ENCODE measurements at regions not wholly inside any gene's neighbourhood (a gene's known extent, or its start where the extent isn't known, plus 50 kb on each side); places are given as distances from the start of the nearest gene placed in this dataset.

GRCh38 chr14:62015945-62016344, 253.7 kb downstream of the SNAPC1 start:
- DNase-seq (no peak), ATAC-seq (replicated peaks) (no peak)
- Mint-ChIP-seq H3K27ac (no peak overlapping the region), H3K36me3 (ENCODE audit: insufficient read depth) (no peaks in the 10 kb centered on the region), H3K4me1 (ENCODE audit: low read depth in 2 of 2) (no peaks in the 10 kb centered on the region), H3K9me3 (no peaks in the 10 kb centered on the region), H3K27me3 (peaks cover 5 to 12% of the 10 kb centered on the region in 2 donors), H3K4me3 (no peak overlapping the region)

DNA sequence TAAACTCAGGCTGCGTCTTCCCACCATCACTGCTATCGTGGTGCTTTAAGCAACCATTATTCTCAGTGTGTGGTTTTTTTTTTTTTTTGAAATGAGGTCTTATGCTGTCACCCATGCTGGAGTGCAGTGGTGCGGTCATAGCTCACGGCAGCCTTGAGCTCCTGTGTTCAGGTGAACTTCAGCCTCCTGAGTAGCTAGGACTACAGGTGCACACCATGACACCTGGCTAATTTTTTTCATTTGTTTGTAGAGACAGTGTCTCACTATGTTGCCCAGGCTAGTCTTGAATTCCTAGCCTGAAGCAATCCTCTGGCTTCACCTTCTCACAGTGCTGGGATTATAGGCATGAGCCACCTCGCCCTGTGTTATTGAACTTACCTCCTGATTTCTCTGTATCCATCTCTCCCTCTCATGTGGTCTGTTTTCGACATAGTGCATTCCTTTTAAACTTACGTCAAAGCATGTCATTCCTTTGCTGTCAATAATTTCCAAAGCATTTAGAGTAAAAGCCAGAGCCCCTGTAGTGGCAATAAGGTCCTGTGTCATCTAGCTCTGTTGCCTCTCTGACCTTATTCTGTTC, 255.5 kb downstream of the SNAPC1 start:
- no peak for ATAC-seq (replicated peaks)
- Mint-ChIP-seq H3K4me1 (ENCODE audit: low read depth in 2 of 2) (no peaks in the 10 kb centered on the region), H3K9me3 (no peaks in the 10 kb centered on the region), H3K27me3 (peaks cover 5 to 12% of the 10 kb centered on the region in 2 donors), H3K4me3 (no peak overlapping the region), H3K27ac (no peak overlapping the region), H3K36me3 (ENCODE audit: insufficient read depth) (no peaks in the 10 kb centered on the region)
- DNase-seq: no peak

DNA sequence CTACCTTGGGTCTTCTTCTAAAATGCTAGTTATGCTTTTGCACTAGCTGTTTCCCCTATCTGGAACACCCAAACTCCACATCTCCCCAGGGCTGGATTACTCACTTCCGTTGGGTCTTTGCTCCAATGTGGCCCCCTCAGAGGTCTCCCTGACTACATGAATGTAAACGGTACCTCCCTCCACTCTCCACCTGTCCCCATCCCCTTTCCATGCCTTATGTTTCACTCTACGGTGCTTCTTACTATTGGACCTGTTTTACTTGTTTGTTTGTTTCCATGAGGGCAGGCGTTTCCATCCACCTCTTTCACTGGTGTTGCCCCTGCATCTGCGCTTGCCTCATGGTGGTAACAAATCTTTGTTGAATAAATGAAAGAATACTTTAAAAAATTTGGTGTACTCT, 256.4 kb downstream of the SNAPC1 start:
- peaks cover 4 to 12% of the 10 kb centered on the region in 2 donors for H3K27me3 Mint-ChIP-seq
- H3K4me1 Mint-ChIP-seq (ENCODE audit: low read depth in 2 of 2): no peaks in the 10 kb centered on the region
- H3K27ac Mint-ChIP-seq: no peak overlapping the region
- H3K36me3 Mint-ChIP-seq (ENCODE audit: insufficient read depth): no peaks in the 10 kb centered on the region
- no peak overlapping the region for H3K4me3 Mint-ChIP-seq
- no peak for ATAC-seq (replicated peaks)
- H3K9me3 Mint-ChIP-seq: no peaks in the 10 kb centered on the region
- DNase-seq: no peak

GRCh38 chr14:62027958-62028357, 265.7 kb downstream of the SNAPC1 start:
- no peaks in the 10 kb centered on the region for H3K9me3 Mint-ChIP-seq
- no peak overlapping the region for H3K27ac Mint-ChIP-seq
- H3K36me3 Mint-ChIP-seq (ENCODE audit: insufficient read depth): no peaks in the 10 kb centered on the region
- DNase-seq (no peak), ATAC-seq (replicated peaks) (no peak)
- H3K27me3 Mint-ChIP-seq: peaks cover 6 to 25% of the 10 kb centered on the region in 2 donors
- no peaks in the 10 kb centered on the region for H3K4me1 Mint-ChIP-seq (ENCODE audit: low read depth in 2 of 2)
- H3K4me3 Mint-ChIP-seq: no peak overlapping the region

GRCh38 chr14:62029569-62029924, 267.3 kb downstream of the SNAPC1 start:
- no peaks in the 10 kb centered on the region for H3K36me3 Mint-ChIP-seq (ENCODE audit: insufficient read depth)

GRCh38 chr14:62030387-62030786, 268.2 kb downstream of the SNAPC1 start:
- H3K27me3 Mint-ChIP-seq: peaks cover under 1 to 25% of the 10 kb centered on the region in 2 donors
- H3K27ac Mint-ChIP-seq: no peak overlapping the region
- no peaks in the 10 kb centered on the region for H3K4me1 Mint-ChIP-seq (ENCODE audit: low read depth in 2 of 2)
- ATAC-seq (replicated peaks) (no peak), DNase-seq (no peak)
- H3K9me3 Mint-ChIP-seq: no peaks in the 10 kb centered on the region
- no peaks in the 10 kb centered on the region for H3K36me3 Mint-ChIP-seq (ENCODE audit: insufficient read depth)
- no peak overlapping the region for H3K4me3 Mint-ChIP-seq

More at GRCh38 chr14:62029569-62029924, 267.3 kb downstream of the SNAPC1 start:
- no peak overlapping the region for H3K27ac Mint-ChIP-seq
- H3K4me1 Mint-ChIP-seq (ENCODE audit: low read depth in 2 of 2): no peaks in the 10 kb centered on the region
- H3K4me3 Mint-ChIP-seq: no peak overlapping the region
- ATAC-seq (replicated peaks) (no peak), DNase-seq (no peak)
- H3K27me3 Mint-ChIP-seq: peaks cover 6 to 25% of the 10 kb centered on the region in 2 donors
- no peaks in the 10 kb centered on the region for H3K9me3 Mint-ChIP-seq

DNA sequence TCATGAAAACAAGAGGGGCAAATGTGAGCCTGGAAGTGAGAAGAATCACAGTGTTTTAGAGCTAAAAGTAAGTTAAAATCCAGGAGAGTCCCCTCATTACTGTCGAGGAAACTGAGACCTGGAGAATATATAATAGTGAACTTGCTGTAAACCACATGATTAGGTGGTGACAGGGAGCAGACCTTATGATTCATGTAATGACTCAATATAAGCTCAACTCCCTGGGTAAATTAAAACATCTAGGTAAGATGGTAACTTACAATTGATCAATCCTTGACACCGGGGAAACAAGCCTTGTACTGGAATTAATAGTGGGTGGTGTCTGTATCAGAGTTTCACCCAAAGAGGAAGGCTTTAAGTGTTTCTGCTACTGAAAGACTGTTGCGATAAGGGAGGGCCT, 269.3 kb downstream of the SNAPC1 start:
- Mint-ChIP-seq H3K36me3 (ENCODE audit: insufficient read depth) (no peaks in the 10 kb centered on the region), H3K4me3 (no peak overlapping the region)
- no peak for ATAC-seq (replicated peaks)

DNA sequence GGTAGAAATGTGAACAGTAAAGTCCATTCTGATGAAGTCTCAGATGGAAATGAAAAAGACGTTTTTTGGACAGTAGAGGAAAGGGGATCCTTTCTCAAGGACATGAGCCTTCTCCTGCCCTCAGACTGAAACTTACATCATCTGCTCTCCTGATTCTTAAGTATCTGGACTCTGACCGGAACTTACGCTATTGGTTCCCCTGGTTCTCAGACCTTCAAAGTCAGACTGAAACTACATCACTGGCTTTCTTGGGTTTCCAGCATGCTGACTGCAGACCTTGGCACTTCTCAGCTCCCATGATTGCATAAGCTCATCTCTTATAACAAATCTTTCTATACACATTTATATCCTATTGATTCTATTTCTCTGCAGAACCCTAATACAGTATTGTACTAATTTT, 291.0 kb downstream of the SNAPC1 start:
- Mint-ChIP-seq H3K27me3 (peaks cover 0 to 6% of the 10 kb centered on the region in 2 donors), H3K4me1 (ENCODE audit: low read depth in 2 of 2) (no peaks in the 10 kb centered on the region), H3K27ac (no peak overlapping the region), H3K36me3 (ENCODE audit: insufficient read depth) (no peaks in the 10 kb centered on the region), H3K9me3 (no peaks in the 10 kb centered on the region), H3K4me3 (no peak overlapping the region)
- ATAC-seq (replicated peaks): no peak
- DNase-seq: no peak

More for the DNA sequence above, 269.3 kb downstream of the SNAPC1 start:
- no peak for DNase-seq
- Mint-ChIP-seq H3K27me3 (peaks cover 8 to 25% of the 10 kb centered on the region in 2 donors), H3K27ac (no peak overlapping the region), H3K9me3 (peaks cover 0 to 3% of the 10 kb centered on the region in 2 donors), H3K4me1 (ENCODE audit: low read depth in 2 of 2) (no peaks in the 10 kb centered on the region)

- Mint-ChIP-seq H3K27ac (no peak overlapping the region), H3K4me1 (ENCODE audit: low read depth in 2 of 2) (no peaks in the 10 kb centered on the region), H3K36me3 (ENCODE audit: insufficient read depth) (no peaks in the 10 kb centered on the region), H3K27me3 (no peaks in the 10 kb centered on the region), H3K9me3 (no peaks in the 10 kb centered on the region), H3K4me3 (no peak overlapping the region)
- no peak for DNase-seq
- ATAC-seq (replicated peaks): no peak
Observed at GRCh38 chr14:62056789-62057188, 294.6 kb downstream of the SNAPC1 start.

DNA sequence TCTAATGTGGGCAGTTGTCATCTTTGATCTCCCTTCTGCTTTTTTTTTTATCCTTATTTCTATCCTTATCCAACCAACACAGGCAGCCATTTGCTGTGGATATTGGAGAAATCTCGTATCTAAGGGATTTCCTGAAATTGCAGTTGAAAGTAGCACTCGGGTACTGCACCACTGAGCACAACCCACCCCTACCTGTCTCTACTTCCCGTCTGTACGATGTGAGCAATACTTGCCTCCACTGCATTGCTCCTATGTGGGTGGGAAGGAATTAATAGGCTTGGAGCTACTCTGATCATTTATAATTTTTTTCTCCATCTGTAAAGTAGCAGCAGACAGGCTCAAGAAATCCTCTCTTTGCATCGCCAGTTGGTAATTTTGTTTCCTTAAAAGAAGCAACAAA, 300.4 kb downstream of the SNAPC1 start:
- H3K4me1 Mint-ChIP-seq (ENCODE audit: low read depth in 2 of 2): no peaks in the 10 kb centered on the region
- H3K27ac Mint-ChIP-seq: no peak overlapping the region
- peaks cover 0 to 23% of the 10 kb centered on the region in 2 donors for H3K27me3 Mint-ChIP-seq
- DNase-seq (no peak), ATAC-seq (replicated peaks) (no peak)
- no peaks in the 10 kb centered on the region for H3K9me3 Mint-ChIP-seq
- H3K4me3 Mint-ChIP-seq: no peak overlapping the region
- H3K36me3 Mint-ChIP-seq (ENCODE audit: insufficient read depth): no peaks in the 10 kb centered on the region

- H3K4me1 Mint-ChIP-seq (ENCODE audit: low read depth in 2 of 2): no peaks in the 10 kb centered on the region
- ATAC-seq (replicated peaks): no peak
Observed at GRCh38 chr14:62064751-62065323, 302.6 kb downstream of the SNAPC1 start.

DNA sequence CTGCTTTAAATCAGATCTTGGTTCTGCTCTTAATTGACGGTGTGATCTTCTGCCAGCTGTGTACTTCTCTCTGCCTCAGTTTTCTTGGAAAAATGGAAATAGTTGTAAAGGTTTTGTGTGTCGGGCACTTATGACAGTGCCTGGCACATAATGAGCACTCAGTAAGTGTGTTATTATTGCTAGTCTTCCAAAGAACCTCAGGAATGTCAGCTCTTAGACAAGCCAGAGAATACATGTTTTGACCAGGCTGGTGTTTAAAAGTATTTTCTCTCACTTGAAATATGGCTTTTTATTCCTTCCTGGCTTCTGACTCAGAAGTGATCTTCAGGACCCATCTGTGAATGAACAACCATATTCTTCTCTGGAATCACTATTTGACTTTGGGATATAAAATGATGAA, 304.1 kb downstream of the SNAPC1 start:
- no peaks in the 10 kb centered on the region for H3K4me1 Mint-ChIP-seq (ENCODE audit: low read depth in 2 of 2)
- H3K27me3 Mint-ChIP-seq: peaks cover 0 to 31% of the 10 kb centered on the region in 2 donors
- no peak overlapping the region for H3K4me3 Mint-ChIP-seq
- no peaks in the 10 kb centered on the region for H3K9me3 Mint-ChIP-seq
- DNase-seq (no peak), ATAC-seq (replicated peaks) (no peak)
- H3K36me3 Mint-ChIP-seq (ENCODE audit: insufficient read depth): no peaks in the 10 kb centered on the region
- no peak overlapping the region for H3K27ac Mint-ChIP-seq

More at GRCh38 chr14:62064751-62065323, 302.6 kb downstream of the SNAPC1 start:
- Mint-ChIP-seq H3K27me3 (peaks cover 0 to 23% of the 10 kb centered on the region in 2 donors), H3K36me3 (ENCODE audit: insufficient read depth) (no peaks in the 10 kb centered on the region), H3K27ac (no peak overlapping the region), H3K4me3 (no peak overlapping the region), H3K9me3 (no peaks in the 10 kb centered on the region)
- no peak for DNase-seq

DNA sequence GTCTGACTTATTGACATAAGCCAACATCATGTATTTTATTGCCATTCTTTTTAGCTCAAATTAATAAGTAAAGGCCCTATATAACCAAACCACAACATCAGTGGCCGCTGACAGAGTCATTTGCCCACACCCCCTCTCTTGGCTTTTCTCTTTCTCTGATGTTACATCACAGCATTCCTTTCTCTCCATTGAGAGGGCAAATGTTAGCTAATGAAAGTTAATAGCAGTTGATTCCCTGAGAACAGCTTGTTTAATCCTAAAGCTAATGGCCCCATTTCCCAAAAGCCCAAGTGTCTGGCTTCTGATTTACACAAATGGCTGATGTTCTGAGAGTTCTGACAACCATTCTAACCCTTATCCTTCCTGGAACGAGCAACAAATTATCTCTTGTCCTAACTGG, 308.8 kb downstream of the SNAPC1 start:
- Mint-ChIP-seq H3K27me3 (peaks cover 0 to 32% of the 10 kb centered on the region in 2 donors), H3K4me3 (no peak overlapping the region), H3K4me1 (ENCODE audit: low read depth in 2 of 2) (peaks cover 0 to 6% of the 10 kb centered on the region in 2 donors), H3K27ac (no peak overlapping the region), H3K36me3 (ENCODE audit: insufficient read depth) (no peaks in the 10 kb centered on the region), H3K9me3 (no peaks in the 10 kb centered on the region)
- ATAC-seq (replicated peaks) (no peak), DNase-seq (no peak)

DNA sequence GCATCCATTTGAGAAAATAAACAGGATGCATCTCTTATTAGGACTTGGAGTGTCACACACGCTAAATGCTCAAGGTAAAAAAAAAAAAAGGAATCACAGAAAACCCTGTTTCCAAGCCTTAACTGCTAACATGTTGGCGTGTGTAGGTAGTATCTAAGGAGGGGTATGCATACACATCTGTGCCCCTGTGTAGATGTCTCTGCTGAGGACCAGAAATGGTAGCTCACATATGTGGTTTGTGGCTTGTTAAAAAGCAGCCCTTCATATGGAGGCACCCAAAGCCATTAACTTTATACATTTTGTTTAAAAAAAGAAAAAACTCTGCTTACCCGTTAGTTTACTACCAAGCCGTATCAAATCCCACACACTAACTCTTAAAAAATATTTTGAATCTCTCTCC, 314.1 kb downstream of the SNAPC1 start:
- no peaks in the 10 kb centered on the region for H3K36me3 Mint-ChIP-seq (ENCODE audit: insufficient read depth)
- peaks cover 0 to 10% of the 10 kb centered on the region in 2 donors for H3K27me3 Mint-ChIP-seq
- DNase-seq: no peak
- ATAC-seq (replicated peaks): no peak
- no peak overlapping the region for H3K4me3 Mint-ChIP-seq
- H3K4me1 Mint-ChIP-seq (ENCODE audit: low read depth in 2 of 2): peaks cover 8 to 29% of the 10 kb centered on the region in 2 donors
- H3K9me3 Mint-ChIP-seq: no peaks in the 10 kb centered on the region
- H3K27ac Mint-ChIP-seq: no peak overlapping the region
